Loucy (cell line): ENCODE measurements at regions not wholly inside any gene's neighbourhood (a gene's known extent, or its start where the extent isn't known, plus 50 kb on each side); places are given as distances from the start of the nearest gene placed in this dataset.
"Not testable (repeated sequence)": the region's sequence is repeated elsewhere in the genome, so short reads cannot be mapped to it uniquely, and the experiment has no call there.

Source experiments
- H2AFZ ChIP-seq: fragments of 200-600 bp; sonication (generic); 2 replicates; pipeline ENCODE4 v1.6.0; 2016; ENCODE audit warnings: antibody characterized with exemption, mild to moderate bottlenecking, low read length, moderate library complexity
- H3F3A ChIP-seq: fragments of 200-600 bp; 2 replicates; pipeline ENCODE4 v1.6.0; 2016; ENCODE audit warnings: antibody characterized with exemption, low read depth, mild to moderate bottlenecking
- H3K27me3 ChIP-seq: fragments of 200-600 bp; sonication (generic); 2 replicates; pipeline ENCODE4 v1.6.1; 2014; ENCODE audit warnings: low read length, mild to moderate bottlenecking; ENCODE audit not compliant: insufficient read depth, poor library complexity, severe bottlenecking
- H3K36me3 ChIP-seq: fragments of 200-600 bp; sonication (generic); 2 replicates; pipeline ENCODE4 v1.6.1; 2016; ENCODE audit warnings: low read length; ENCODE audit not compliant: insufficient read depth
- H3K4me1 ChIP-seq: fragments of 200-600 bp; sonication (generic); 2 replicates; pipeline ENCODE4 v1.5.1; 2014; ENCODE audit warnings: low read length, mild to moderate bottlenecking; ENCODE audit not compliant: insufficient read depth, poor library complexity, severe bottlenecking
- H3K4me2 ChIP-seq: fragments of 200-600 bp; sonication (generic); 2 replicates; pipeline ENCODE4 v1.6.0; 2014; ENCODE audit warnings: antibody characterized with exemption, low read length, low read depth, mild to moderate bottlenecking; ENCODE audit not compliant: poor library complexity, severe bottlenecking
- H3K4me3 ChIP-seq: fragments of 200-600 bp; sonication (generic); 2 replicates; pipeline ENCODE4 v1.5.1; 2014; ENCODE audit warnings: low read length, mild to moderate bottlenecking, mixed read lengths; ENCODE audit not compliant: poor library complexity, severe bottlenecking
- H3K79me2 ChIP-seq: fragments of 200-600 bp; sonication (generic); 2 replicates; pipeline ENCODE4 v1.6.1; 2014; ENCODE audit warnings: low read length; ENCODE audit not compliant: insufficient read depth
- H3K9ac ChIP-seq: fragments of 200-600 bp; sonication (generic); 2 replicates; pipeline ENCODE4 v1.6.0; 2014; ENCODE audit warnings: mild to moderate bottlenecking, low read depth, low read length, moderate library complexity; ENCODE audit not compliant: poor library complexity, severe bottlenecking
- H3K9me2 ChIP-seq: fragments of 200-600 bp; sonication (generic); replicated peaks from 2 replicates; pipeline ENCODE4 v1.6.1; 2016; ENCODE audit warnings: low read depth, low read length, mixed read lengths
- H3K9me3 ChIP-seq: fragments of 200-600 bp; sonication (generic); 2 replicates; pipeline ENCODE4 v1.6.1; 2014; ENCODE audit warnings: mild to moderate bottlenecking, antibody characterized with exemption, low read length, low read depth; ENCODE audit not compliant: insufficient read depth
- H4K20me1 ChIP-seq: fragments of 200-600 bp; sonication (generic); 2 replicates; pipeline ENCODE4 v1.6.0; 2014; ENCODE audit warnings: antibody characterized with exemption, low read length, mild to moderate bottlenecking; ENCODE audit not compliant: insufficient read depth, poor library complexity, severe bottlenecking
- EZH2phosphoT487 ChIP-seq: fragments of 200-600 bp; IDR thresholded peaks from 2 replicates; pipeline ENCODE4 v1.6.1; 2018; ENCODE audit warnings: antibody characterized with exemption, mild to moderate bottlenecking, moderate library complexity, borderline replicate concordance
- TF ChIP-seq, protein P1 (sequence below): fragments of 200-600 bp; sonication (generic); conservative IDR thresholded peaks from 2 replicates; pipeline ENCODE4 v1.5.1; 2014; ENCODE audit warnings: mild to moderate bottlenecking, antibody characterized with exemption, low read length

DNA sequence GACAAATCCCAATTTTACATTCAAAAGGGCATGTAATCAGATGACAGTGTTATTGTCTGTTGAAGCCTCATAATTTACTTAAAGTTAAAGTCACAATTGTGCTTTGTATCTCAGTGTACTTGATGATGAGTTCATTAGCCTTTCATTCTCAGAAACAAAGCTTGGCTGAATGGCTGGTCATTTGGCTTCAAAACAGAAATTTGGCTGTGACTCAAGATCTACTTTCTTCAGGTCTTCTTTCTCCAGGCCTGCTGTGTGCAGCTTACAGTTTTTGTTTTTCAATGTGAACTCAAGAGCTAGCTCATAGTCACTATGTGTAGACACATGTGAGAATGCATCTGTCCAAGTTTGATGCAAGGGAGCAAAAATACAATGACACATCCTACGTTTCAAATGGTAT, 2003.6 kb upstream of the WWC1 start:
- no peak overlapping the region for H3K4me2 ChIP-seq
- H3F3A ChIP-seq, result no peaks in the 10 kb centered on the region
- TF ChIP-seq, protein P1, sequence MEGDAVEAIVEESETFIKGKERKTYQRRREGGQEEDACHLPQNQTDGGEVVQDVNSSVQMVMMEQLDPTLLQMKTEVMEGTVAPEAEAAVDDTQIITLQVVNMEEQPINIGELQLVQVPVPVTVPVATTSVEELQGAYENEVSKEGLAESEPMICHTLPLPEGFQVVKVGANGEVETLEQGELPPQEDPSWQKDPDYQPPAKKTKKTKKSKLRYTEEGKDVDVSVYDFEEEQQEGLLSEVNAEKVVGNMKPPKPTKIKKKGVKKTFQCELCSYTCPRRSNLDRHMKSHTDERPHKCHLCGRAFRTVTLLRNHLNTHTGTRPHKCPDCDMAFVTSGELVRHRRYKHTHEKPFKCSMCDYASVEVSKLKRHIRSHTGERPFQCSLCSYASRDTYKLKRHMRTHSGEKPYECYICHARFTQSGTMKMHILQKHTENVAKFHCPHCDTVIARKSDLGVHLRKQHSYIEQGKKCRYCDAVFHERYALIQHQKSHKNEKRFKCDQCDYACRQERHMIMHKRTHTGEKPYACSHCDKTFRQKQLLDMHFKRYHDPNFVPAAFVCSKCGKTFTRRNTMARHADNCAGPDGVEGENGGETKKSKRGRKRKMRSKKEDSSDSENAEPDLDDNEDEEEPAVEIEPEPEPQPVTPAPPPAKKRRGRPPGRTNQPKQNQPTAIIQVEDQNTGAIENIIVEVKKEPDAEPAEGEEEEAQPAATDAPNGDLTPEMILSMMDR, result no peak
- no peak for TF ChIP-seq EZH2phosphoT487
- H3K27me3 ChIP-seq, result no peaks in the 10 kb centered on the region
- H3K79me2 ChIP-seq, result no peaks in the 10 kb centered on the region
- no peak overlapping the region for H2AFZ ChIP-seq
- no peaks in the 10 kb centered on the region for H3K36me3 ChIP-seq
- H3K9ac ChIP-seq, result no peak overlapping the region
- no peak overlapping the region for H3K4me3 ChIP-seq
- H3K9me3 ChIP-seq, result no peaks in the 10 kb centered on the region
- H4K20me1 ChIP-seq, result no peaks in the 10 kb centered on the region
- no peaks in the 10 kb centered on the region for H3K4me1 ChIP-seq
- no peaks in the 10 kb centered on the region for H3K9me2 ChIP-seq

DNA sequence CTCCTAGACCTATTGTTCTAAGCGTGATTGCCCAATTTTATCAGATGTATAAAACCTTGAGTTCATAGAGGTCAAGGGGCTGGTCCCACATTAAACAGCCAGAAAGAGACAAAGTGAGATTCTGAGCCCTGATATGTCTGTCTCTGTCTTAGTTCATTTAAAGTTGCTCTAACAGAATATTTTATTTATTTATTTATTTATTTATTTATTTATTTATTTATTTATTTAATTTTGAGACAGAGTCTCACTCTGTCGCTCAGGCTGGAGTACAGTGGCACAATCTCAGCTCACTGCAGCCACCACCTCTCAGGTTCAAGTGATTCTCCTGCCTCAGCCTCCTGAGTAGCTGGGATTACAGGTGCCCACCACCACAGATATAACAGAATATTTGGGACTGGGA, 1999.6 kb upstream of the WWC1 start:
- not testable (repeated sequence) for H2AFZ ChIP-seq, H4K20me1 ChIP-seq, H3K4me3 ChIP-seq, H3K27me3 ChIP-seq, H3K9ac ChIP-seq, H3K9me2 ChIP-seq, H3K79me2 ChIP-seq, H3F3A ChIP-seq, H3K4me1 ChIP-seq, H3K36me3 ChIP-seq, H3K9me3 ChIP-seq, H3K4me2 ChIP-seq

DNA sequence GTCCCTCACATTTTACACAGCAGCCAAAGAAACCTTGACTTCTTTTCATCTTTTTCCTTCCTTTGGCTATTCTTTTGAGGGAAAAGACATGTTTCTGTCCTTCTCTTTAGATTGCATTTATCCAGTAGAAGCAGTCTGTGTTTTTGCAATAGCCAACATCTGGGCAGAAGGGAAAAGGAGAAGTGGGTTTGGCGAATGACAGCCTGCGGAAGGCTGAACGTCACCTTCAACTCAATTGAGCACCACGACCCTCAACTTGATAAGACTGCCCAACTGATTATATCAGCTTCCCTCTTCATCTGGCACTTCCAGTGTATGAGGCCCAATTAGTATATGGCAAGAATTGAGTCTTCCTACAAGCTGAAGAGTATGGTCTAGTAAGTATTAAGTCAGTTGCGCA, 1997.6 kb upstream of the WWC1 start:
- no peak overlapping the region for H3K4me3 ChIP-seq
- no peak for TF ChIP-seq EZH2phosphoT487
- TF ChIP-seq, protein P1, result no peak
- H3K4me1 ChIP-seq, result no peaks in the 10 kb centered on the region
- H3K4me2 ChIP-seq, result no peak overlapping the region
- H3K9ac ChIP-seq, result no peak overlapping the region
- no peaks in the 10 kb centered on the region for H3K79me2 ChIP-seq
- H3K9me2 ChIP-seq, result no peaks in the 10 kb centered on the region
- no peaks in the 10 kb centered on the region for H3F3A ChIP-seq
- no peak overlapping the region for H2AFZ ChIP-seq
- no peaks in the 10 kb centered on the region for H3K27me3 ChIP-seq
- no peaks in the 10 kb centered on the region for H3K9me3 ChIP-seq
- H4K20me1 ChIP-seq, result no peaks in the 10 kb centered on the region
- H3K36me3 ChIP-seq, result no peaks in the 10 kb centered on the region

DNA sequence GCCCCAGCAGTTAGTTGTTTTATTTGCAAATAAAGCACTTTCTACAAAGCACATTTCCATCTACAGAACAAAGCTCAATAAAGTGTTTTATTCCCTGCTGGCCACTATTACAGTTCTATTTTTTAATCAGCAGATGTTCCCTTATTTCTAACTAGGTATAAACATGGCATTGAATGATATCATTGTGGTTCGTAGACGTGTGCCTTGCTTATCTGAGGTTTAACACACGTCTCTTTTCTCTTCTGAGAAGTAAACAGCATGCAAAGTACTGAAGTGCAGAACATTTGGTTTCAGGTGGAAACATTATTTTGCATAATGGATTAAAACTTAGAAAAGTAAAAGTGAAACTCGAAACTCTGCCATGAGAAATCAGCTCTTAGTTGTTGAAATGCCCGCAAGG, 1989.3 kb upstream of the WWC1 start:
- Histone ChIP-seq H3K9me3 (no peaks in the 10 kb centered on the region), H3K79me2 (no peaks in the 10 kb centered on the region), H3K36me3 (no peaks in the 10 kb centered on the region), H3F3A (no peaks in the 10 kb centered on the region), H3K9ac (no peak overlapping the region), H3K4me3 (no peak overlapping the region), H3K4me2 (no peak overlapping the region), H4K20me1 (no peaks in the 10 kb centered on the region), H3K9me2 (no peaks in the 10 kb centered on the region), H2AFZ (no peak overlapping the region), H3K4me1 (no peaks in the 10 kb centered on the region), H3K27me3 (no peaks in the 10 kb centered on the region)
- no peak for TF ChIP-seq EZH2phosphoT487
- TF ChIP-seq, protein P1, result no peak
